NCI-H1417 (cell line): ENCODE measurements at regions not wholly inside any gene's neighbourhood (a gene's known extent, or its start where the extent isn't known, plus 50 kb on each side); places are given as distances from the start of the nearest gene placed in this dataset.
A peak's percentile ranks its signal among the peaks of the same experiment; 100 is the strongest.

Experiments used
- DNase-seq, 3 experiments: peaks; one replicate each; lab custom pipeline; 2025; lab: John Stamatoyannopoulos, UW

DNA sequence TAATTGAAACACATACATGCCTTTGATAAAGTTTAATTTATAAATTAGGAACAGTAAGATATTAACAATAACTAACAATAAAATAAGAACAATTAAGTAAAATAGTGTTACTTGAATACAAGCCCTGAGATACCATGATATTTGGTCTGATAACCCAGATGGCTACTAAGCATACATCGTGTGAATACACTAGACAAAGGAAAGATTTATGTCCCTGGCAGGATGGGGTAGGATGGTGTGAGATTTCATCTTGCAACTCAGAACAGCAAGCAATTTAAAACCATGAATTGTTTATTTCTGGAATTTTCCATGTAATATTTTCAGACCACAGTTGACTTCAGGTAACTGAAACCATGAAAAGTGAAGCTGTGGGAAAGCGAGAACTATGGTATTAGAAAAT, 169.5 kb downstream of the DIPK2A start:
- DNase-seq, result no peak

DNA sequence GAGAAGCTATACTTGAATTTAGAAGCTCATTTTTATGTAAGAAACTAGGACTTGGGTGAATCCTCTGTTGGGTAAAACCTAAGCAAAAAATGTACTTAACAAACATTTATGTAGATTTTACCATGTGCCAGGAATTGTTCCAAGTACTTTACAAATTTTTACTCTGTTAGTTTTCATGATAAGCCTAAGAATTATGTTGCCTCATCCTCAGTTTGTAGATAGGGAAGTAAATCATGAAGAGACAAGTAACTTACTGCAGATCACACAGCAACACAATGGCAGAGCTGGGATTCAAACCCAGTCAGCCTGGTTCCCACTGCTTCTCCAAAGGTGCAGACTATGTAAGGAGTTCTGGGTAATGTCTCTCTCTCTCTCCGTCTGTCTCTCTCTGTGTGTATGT, 169.9 kb downstream of the DIPK2A start:
- no peak for DNase-seq

- DNase-seq, result no peak
Measured at GRCh38 chr3:144142151-144142840, 170.7 kb downstream of the DIPK2A start.

DNA sequence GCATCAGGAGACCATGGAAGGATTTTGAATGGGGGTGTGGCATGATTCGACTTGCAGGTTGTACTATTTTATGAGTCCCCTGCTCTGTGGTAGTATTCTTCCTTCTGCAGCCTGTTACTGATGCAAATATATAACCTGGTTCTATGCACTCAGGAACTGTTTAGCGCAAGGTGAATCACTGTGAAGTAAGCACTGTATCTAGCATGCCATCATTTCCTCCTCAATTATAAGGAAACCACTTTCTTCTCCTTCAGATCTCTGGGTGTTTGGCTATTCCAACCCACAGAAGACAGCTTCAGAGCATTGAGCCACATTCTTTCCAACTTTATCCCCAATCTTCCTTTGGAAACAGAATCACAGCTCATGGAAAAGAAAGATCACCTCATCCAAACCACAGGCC, 176.7 kb downstream of the DIPK2A start:
- DNase-seq, result no peak

GRCh38 chr3:144151983-144152382, 180.4 kb downstream of the DIPK2A start:
- no peak for DNase-seq

DNA sequence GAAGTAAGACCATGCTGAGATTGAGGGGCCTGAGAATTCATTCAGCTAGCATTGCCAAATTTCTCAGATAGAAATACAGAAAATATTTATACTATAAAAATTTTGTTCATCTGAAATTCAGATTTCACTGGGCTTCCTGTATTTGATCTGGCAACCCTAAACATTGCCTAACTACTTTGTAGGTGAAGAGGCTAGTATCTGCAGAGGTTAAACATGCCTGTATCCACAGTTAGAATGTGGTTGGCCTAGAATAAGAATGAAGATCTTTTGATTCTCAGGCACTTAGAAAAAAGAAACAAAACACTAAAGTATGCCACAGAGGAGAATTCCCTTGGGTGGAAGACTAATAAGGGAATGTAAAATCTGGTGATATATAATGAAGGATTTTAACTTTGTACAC, 189.0 kb downstream of the DIPK2A start:
- DNase-seq, result no peak

GRCh38 chr3:144162042-144162441, 190.4 kb downstream of the DIPK2A start:
- peak in 1 of 3 experiments; percentile 58 for DNase-seq

- DNase-seq, result no peak
Measured at GRCh38 chr3:144164352-144164751, 192.7 kb downstream of the DIPK2A start.

- DNase-seq, result peak in 2 of 3 experiments; percentile 25 to 73
Measured at GRCh38 chr3:144165482-144165881, 193.9 kb downstream of the DIPK2A start.

DNA sequence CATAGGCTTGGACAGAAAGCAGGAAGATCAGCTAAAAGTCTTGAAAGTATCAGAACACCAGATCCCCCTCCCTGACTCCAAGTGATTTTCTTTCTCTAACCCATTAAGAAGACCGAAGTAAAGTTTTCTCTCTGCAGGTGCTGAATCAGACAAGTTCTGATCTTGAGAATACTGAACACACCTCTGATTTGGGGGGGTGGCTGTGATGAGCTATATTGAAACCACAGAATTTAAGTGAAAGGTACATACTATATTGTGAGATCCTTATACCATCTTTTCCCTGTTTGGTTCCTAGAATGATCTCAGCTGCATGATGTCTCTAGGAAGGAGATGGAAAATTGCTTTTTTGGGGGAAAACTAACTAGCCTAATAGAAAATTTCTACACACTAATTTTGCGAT, 196.0 kb downstream of the DIPK2A start:
- DNase-seq, result no peak

- DNase-seq, result no peak
Measured at GRCh38 chr3:144173491-144173890, 201.9 kb downstream of the DIPK2A start.

DNA sequence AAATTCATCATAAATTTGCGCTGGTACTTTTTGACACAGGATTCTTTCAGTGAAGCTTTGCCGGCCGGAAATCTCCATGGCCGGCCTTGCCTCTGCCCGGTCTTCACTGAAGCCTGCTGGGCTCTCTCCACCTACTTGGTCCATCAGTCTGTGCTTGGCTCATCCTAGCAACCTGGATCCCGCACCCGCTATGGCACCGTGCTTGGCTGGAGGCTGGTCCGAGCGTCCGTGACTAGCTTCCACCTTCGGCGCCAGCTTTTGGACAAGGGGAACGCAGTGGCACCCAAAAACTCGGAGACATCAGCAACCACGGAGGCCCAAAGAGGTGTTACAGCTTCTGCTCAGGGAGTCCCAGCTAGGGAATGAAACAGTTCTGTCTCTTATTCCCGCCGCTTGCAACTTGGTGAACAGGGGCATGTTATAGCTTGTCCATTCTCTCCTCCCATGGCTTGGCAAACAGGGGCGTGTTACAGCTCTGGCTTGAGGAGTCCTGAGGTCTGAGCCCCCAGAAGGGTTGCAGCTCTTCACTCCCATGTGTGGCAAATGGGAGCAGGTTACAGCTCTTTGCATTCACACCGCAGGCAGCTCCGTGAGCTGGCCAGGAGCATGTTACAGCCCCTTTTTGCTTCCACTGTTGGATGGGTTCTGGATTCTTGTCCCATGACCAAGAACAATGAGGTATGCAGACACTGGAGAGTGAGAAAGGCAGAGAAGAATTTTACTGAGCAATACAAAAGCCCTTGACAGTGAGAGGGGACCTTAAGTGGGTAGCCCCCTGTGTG, 204.2 kb downstream of the DIPK2A start:
- DNase-seq, result no peak

DNA sequence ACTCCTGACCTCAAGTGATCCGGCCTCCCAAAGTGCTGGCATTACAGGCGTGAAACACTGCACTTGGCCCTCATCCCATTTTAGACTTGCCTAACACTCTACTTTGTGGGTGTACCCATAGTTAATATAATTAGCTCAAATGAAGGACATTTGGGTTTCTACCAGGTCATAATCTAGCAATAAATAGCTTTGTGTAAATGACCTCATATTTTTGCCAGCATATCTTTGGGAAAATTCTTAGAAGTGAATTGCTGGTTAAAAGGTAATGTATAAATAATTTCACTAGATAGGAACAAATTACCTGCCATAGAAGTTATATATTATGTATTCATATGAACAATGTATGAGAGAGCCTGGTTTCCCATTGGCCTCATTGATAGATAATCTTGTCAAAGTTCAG, 206.0 kb downstream of the DIPK2A start:
- DNase-seq, result no peak

GRCh38 chr3:144178607-144179006, 207.0 kb downstream of the DIPK2A start:
- no peak for DNase-seq

GRCh38 chr3:144181062-144181461, 209.4 kb downstream of the DIPK2A start:
- no peak for DNase-seq

DNA sequence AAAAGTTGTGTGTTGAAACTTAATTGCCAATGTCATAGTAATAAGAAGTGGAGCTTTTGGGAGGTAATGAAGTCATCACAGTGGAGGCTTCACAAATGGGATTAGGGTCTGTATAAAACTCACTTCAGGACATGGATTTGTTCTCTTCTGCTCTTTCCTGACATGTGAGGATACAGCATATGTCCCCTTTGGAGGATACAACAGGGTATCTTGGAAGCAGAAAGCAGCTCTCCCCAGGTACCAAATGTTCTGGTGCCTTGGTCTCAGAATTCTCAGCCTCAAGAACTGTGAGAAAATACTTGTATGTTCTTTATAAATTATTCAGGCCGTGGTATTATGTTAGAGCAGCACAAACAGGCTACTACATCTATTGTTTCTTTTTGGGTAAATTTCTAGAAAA, 210.9 kb downstream of the DIPK2A start:
- no peak for DNase-seq

- no peak for DNase-seq
Measured at GRCh38 chr3:144185276-144185675, 213.7 kb downstream of the DIPK2A start.

DNA sequence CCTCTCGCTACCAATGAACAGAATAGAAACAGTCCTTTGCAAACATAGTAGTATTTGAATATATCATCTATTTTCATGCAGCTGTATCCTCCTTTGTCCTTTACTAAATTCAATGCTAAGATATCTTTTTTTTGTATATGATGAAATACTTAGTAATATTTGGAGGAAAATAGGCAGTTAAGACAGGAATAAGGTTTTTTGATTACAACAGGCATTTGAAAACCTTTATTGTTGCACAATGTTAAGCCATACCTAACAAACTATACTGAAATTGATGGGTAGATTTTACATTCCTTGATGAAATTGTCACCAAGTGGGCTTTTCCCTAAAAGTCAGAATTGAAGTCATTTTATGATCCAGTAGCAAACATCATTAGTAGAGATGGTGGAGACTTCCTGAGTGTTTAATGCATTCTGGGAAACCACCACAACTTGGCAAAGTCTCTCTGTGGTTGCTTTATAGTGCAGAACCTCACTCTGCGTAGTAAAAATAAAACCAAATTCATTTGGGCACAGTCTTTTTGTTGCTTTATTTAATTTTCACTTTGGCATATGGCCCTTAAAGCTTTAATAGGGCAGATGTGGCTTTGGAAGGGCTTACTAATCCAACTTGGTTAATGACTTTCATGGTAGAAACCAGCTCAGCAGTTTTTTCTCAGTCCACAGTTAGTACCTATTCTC, 216.0 kb downstream of the DIPK2A start:
- no peak for DNase-seq

GRCh38 chr3:144189044-144189443, 217.4 kb downstream of the DIPK2A start:
- no peak for DNase-seq

GRCh38 chr3:144197116-144197515, 225.5 kb downstream of the DIPK2A start:
- DNase-seq, result no peak

- DNase-seq, result no peak
Measured at GRCh38 chr3:144197582-144197981, 226.0 kb downstream of the DIPK2A start.

DNA sequence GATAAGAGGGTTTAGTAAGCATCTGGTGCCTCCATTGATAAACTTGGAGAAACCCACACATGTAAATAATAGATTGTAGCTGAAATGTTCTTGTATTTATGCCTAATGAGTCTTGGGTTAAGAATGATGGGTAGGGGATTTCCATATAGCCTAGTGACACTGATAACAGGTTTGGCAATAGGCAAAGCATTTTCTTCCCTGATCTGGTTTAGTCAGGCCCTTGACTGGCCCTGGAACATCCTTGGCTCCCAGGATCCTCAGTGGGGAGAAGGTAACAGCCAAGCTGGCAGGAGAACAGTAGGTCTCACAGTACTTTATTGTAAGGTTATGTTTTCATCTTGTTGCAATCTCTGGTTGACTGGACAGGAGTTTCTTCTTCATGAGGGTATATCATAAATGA, 228.4 kb downstream of the DIPK2A start:
- DNase-seq, result no peak

DNA sequence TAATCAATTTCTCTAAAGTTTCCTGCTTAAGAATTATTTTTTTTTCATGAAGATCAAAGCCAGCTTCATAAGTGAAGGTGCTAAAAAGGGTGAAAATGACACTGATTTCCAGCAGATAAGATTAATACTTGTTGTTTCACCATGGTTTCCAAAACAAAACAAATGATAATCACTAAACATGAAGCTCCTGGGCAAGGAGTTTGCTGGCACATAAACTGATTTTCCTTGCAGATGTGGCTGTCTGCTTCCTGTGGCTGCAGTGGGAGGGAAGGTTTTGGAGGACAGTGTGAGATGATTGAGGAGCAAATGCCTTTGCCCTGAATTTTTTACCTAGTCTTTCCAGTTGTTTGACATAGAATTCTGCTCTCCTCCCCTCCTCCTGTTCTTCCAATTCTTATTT, 228.8 kb downstream of the DIPK2A start:
- no peak for DNase-seq
